HCT116 (cell line): ENCODE measurements at regions not wholly inside any gene's neighbourhood (a gene's known extent, or its start where the extent isn't known, plus 50 kb on each side); places are given as distances from the start of the nearest gene placed in this dataset.

Experiments
- EZH2 ChIP-seq: fragments of 200-600 bp; sonication (generic); IDR thresholded peaks from 2 replicates; pipeline ENCODE4 v1.6.1; 2017; ENCODE audit warnings: antibody characterized with exemption, mixed run types
- EZH2phosphoT487 ChIP-seq: fragments of 200-600 bp; IDR thresholded peaks from 2 replicates; pipeline ENCODE4 v1.6.1; 2018; ENCODE audit warnings: antibody characterized with exemption, borderline replicate concordance
- POLR2A ChIP-seq: IDR thresholded peaks from 2 replicates; pipeline ENCODE4 v1.7.0; 2011; ENCODE audit warnings: borderline replicate concordance; ENCODE audit not compliant: insufficient read depth, insufficient read length; ENCODE audit errors: extremely low read depth
- POLR2AphosphoS5 ChIP-seq: IDR thresholded peaks from 2 replicates; pipeline ENCODE4 v1.6.1; 2011; ENCODE audit warnings: mild to moderate bottlenecking, low read depth, low read length, moderate library complexity
- SIN3A ChIP-seq: IDR thresholded peaks from 2 replicates; pipeline ENCODE4 v1.6.1; 2012; ENCODE audit warnings: low read depth
- SP1 ChIP-seq: IDR thresholded peaks from 2 replicates; pipeline ENCODE4 v1.6.1; 2012; ENCODE audit warnings: low read depth
- TCF7L2 ChIP-seq: IDR thresholded peaks from 2 replicates; pipeline ENCODE4 v1.7.0; 2011; ENCODE audit warnings: borderline replicate concordance, inconsistent platforms; ENCODE audit not compliant: insufficient read depth, insufficient read length; ENCODE audit errors: extremely low read depth
- YY1 ChIP-seq: IDR thresholded peaks from 2 replicates; pipeline ENCODE4 v1.6.1; 2011; ENCODE audit warnings: low read length, low read depth, moderate library complexity, mild to moderate bottlenecking; ENCODE audit not compliant: insufficient replicate concordance; ENCODE audit errors: extremely low read depth
- ZFX ChIP-seq: fragments of 450-650 bp; IDR thresholded peaks from 2 replicates; pipeline ENCODE4 v1.6.1; 2017
- ZNF274 ChIP-seq: fragments of 200-500 bp; sonication (Bioruptor generic); IDR thresholded peaks from 2 replicates; pipeline ENCODE4 v1.6.1; 2014; ENCODE audit warnings: mild to moderate bottlenecking, low read depth, low read length, inconsistent platforms
- TF ChIP-seq, protein P1 (sequence below), 3 experiments: fragments of 200-600 bp in 1 of 3; sonication (generic) in 1 of 3; IDR thresholded peaks in 2 of 3; conservative IDR thresholded peaks in 1 of 3; 2 replicates each; pipeline ENCODE4 v1.5.1; 2012 to 2017; ENCODE audit warnings: low read depth in 2 of 3, low read length in 2 of 3, antibody characterized with exemption in 1 of 3, borderline replicate concordance in 1 of 3, control low read depth in 1 of 3, mild to moderate bottlenecking in 1 of 3, mixed read lengths in 1 of 3, mixed run types in 1 of 3, moderate library complexity in 1 of 3; ENCODE audit not compliant: insufficient read depth in 1 of 3
- TF ChIP-seq, protein P2 (sequence below): IDR thresholded peaks from 2 replicates; pipeline ENCODE4 v1.6.1; 2012; ENCODE audit warnings: low read depth
- TF ChIP-seq, protein P3 (sequence below): IDR thresholded peaks from 2 replicates; pipeline ENCODE4 v1.6.1; 2012
- TF ChIP-seq, protein P4 (sequence below): IDR thresholded peaks from 2 replicates; pipeline ENCODE4 v1.6.1; 2012

DNA sequence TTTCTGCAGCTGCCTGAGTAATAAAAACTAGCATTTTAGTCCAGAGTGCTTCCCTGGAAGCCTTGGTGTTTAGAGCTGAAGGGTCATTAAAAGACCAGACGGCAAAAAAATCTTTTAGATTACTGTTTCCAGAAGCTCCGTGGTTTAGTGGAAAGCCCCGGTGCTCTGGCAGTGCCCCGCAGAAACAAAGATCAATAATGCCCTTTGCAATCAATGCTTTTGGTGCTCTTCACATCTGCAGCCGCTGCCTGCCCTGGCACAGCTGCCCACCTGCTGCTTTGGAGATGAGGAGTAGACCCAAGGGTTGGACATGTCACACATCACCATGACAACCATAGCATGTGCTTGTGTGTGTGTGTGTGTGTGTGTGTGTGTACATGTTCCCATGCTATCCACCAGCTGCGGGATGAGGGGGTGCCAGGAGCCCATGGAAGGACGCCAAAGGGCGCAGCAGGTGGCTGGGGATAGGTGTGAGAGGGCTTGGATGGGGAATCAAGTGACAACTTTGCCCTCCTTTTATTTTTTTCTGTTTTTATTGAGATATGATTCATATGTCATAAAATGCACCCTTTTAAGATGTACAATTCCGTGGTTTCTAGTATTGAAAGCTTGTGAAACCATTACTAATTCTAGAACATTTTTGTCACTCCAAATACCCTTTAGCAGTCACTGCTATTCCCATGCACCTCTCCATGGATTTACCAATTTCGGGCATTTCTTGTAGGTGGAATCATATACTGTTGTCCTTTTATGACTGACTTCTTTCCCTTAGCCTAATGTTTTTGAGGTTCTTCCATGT, 75.7 kb upstream of the KLHL25 start:
- TF ChIP-seq, protein P1, sequence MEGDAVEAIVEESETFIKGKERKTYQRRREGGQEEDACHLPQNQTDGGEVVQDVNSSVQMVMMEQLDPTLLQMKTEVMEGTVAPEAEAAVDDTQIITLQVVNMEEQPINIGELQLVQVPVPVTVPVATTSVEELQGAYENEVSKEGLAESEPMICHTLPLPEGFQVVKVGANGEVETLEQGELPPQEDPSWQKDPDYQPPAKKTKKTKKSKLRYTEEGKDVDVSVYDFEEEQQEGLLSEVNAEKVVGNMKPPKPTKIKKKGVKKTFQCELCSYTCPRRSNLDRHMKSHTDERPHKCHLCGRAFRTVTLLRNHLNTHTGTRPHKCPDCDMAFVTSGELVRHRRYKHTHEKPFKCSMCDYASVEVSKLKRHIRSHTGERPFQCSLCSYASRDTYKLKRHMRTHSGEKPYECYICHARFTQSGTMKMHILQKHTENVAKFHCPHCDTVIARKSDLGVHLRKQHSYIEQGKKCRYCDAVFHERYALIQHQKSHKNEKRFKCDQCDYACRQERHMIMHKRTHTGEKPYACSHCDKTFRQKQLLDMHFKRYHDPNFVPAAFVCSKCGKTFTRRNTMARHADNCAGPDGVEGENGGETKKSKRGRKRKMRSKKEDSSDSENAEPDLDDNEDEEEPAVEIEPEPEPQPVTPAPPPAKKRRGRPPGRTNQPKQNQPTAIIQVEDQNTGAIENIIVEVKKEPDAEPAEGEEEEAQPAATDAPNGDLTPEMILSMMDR (IDR thresholded peaks at IDR 0.05 in 2 of 3, conservative IDR thresholded peaks at IDR 0.05 in 1 of 3; ENCODE audit: borderline replicate concordance in 1 of 3, insufficient read depth in 1 of 3, low read depth in 2 of 3, low read length in 2 of 3): no peak
- no peak for TF ChIP-seq POLR2AphosphoS5
- no peak for TF ChIP-seq ZNF274
- TF ChIP-seq EZH2: no peak
- TF ChIP-seq EZH2phosphoT487: no peak
- TF ChIP-seq, protein P2, sequence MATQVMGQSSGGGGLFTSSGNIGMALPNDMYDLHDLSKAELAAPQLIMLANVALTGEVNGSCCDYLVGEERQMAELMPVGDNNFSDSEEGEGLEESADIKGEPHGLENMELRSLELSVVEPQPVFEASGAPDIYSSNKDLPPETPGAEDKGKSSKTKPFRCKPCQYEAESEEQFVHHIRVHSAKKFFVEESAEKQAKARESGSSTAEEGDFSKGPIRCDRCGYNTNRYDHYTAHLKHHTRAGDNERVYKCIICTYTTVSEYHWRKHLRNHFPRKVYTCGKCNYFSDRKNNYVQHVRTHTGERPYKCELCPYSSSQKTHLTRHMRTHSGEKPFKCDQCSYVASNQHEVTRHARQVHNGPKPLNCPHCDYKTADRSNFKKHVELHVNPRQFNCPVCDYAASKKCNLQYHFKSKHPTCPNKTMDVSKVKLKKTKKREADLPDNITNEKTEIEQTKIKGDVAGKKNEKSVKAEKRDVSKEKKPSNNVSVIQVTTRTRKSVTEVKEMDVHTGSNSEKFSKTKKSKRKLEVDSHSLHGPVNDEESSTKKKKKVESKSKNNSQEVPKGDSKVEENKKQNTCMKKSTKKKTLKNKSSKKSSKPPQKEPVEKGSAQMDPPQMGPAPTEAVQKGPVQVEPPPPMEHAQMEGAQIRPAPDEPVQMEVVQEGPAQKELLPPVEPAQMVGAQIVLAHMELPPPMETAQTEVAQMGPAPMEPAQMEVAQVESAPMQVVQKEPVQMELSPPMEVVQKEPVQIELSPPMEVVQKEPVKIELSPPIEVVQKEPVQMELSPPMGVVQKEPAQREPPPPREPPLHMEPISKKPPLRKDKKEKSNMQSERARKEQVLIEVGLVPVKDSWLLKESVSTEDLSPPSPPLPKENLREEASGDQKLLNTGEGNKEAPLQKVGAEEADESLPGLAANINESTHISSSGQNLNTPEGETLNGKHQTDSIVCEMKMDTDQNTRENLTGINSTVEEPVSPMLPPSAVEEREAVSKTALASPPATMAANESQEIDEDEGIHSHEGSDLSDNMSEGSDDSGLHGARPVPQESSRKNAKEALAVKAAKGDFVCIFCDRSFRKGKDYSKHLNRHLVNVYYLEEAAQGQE: no peak
- no peak for TF ChIP-seq POLR2A
- TF ChIP-seq, protein P3, sequence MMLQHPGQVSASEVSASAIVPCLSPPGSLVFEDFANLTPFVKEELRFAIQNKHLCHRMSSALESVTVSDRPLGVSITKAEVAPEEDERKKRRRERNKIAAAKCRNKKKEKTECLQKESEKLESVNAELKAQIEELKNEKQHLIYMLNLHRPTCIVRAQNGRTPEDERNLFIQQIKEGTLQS: no peak
- no peak for TF ChIP-seq ZFX
- no peak for TF ChIP-seq SIN3A
- TF ChIP-seq YY1: no peak
- no peak for TF ChIP-seq SP1
- TF ChIP-seq TCF7L2: no peak
- TF ChIP-seq, protein P4, sequence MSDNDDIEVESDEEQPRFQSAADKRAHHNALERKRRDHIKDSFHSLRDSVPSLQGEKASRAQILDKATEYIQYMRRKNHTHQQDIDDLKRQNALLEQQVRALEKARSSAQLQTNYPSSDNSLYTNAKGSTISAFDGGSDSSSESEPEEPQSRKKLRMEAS: no peak
